Neural crest cell (in vitro differentiated cells): ENCODE measurements at regions not wholly inside any gene's neighbourhood (a gene's known extent, or its start where the extent isn't known, plus 50 kb on each side); places are given as distances from the start of the nearest gene placed in this dataset.

Experiments
- DNase-seq: peaks from one replicate; pipeline ENCODE4 v3.0.0; 2021; ENCODE audit warnings: low read depth, mixed read lengths, low spot score
- H3K27ac Mint-ChIP-seq: one replicate; pipeline ENCODE4 v1.8.0; 2021; ENCODE audit warnings: mild to moderate bottlenecking, mixed read lengths; ENCODE audit not compliant: unreplicated experiment
- H3K27me3 Mint-ChIP-seq: 2 replicates; pipeline ENCODE4 v1.8.0; 2021; ENCODE audit warnings: low read depth, mild to moderate bottlenecking, mixed read lengths
- H3K36me3 Mint-ChIP-seq: 2 replicates; pipeline ENCODE4 v1.8.0; 2021; ENCODE audit warnings: low read depth, mild to moderate bottlenecking, mixed read lengths
- H3K4me1 Mint-ChIP-seq: 2 replicates; pipeline ENCODE4 v1.8.0; 2021; ENCODE audit warnings: mixed read lengths
- H3K4me3 Mint-ChIP-seq: one replicate; pipeline ENCODE4 v1.8.0; 2021; ENCODE audit warnings: mild to moderate bottlenecking, mixed read lengths
- H3K9me3 Mint-ChIP-seq: 2 replicates; pipeline ENCODE4 v1.8.0; 2021; ENCODE audit warnings: mixed read lengths
- TF ChIP-seq, protein P1 (sequence below): fragments of 200-600 bp; sonication (generic); conservative IDR thresholded peaks from 2 replicates; pipeline ENCODE4 v1.5.0; 2021; ENCODE audit warnings: antibody characterized with exemption, mild to moderate bottlenecking

GRCh38 chr3:103167850-103168249 lies 733.0 kb downstream of the ZPLD1 start:
- peaks cover 2% of the 10 kb centered on the region for H3K9me3 Mint-ChIP-seq
- DNase-seq: no peak
- no peak overlapping the region for H3K27ac Mint-ChIP-seq
- TF ChIP-seq, protein P1, sequence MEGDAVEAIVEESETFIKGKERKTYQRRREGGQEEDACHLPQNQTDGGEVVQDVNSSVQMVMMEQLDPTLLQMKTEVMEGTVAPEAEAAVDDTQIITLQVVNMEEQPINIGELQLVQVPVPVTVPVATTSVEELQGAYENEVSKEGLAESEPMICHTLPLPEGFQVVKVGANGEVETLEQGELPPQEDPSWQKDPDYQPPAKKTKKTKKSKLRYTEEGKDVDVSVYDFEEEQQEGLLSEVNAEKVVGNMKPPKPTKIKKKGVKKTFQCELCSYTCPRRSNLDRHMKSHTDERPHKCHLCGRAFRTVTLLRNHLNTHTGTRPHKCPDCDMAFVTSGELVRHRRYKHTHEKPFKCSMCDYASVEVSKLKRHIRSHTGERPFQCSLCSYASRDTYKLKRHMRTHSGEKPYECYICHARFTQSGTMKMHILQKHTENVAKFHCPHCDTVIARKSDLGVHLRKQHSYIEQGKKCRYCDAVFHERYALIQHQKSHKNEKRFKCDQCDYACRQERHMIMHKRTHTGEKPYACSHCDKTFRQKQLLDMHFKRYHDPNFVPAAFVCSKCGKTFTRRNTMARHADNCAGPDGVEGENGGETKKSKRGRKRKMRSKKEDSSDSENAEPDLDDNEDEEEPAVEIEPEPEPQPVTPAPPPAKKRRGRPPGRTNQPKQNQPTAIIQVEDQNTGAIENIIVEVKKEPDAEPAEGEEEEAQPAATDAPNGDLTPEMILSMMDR: no peak
- H3K27me3 Mint-ChIP-seq: no peaks in the 10 kb centered on the region
- H3K36me3 Mint-ChIP-seq: no peaks in the 10 kb centered on the region
- H3K4me1 Mint-ChIP-seq: no peaks in the 10 kb centered on the region
- H3K4me3 Mint-ChIP-seq: no peak overlapping the region

DNA sequence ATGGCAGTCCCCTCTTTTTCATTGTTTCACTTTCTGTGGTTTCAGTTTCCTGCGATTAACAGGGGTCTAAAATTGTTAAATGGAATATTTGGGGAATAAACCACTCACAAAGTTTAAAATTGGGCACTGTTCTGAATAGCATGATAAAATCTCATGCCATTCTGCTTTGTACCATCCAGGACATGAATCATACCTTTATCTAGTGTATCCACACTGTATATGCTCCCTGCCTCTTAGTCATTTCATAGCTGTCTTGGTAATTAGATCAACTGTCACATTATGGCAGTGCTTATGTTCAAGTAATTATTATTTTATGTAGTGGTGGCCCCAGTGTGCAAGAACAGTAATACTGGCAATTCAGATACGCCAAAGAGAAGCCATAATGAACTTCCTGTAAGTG lies 734.5 kb downstream of the ZPLD1 start:
- H3K27me3 Mint-ChIP-seq: no peaks in the 10 kb centered on the region
- H3K9me3 Mint-ChIP-seq: peaks cover 2% of the 10 kb centered on the region
- no peaks in the 10 kb centered on the region for H3K4me1 Mint-ChIP-seq
- TF ChIP-seq, protein P1: no peak
- DNase-seq: no peak
- no peaks in the 10 kb centered on the region for H3K36me3 Mint-ChIP-seq
- no peak overlapping the region for H3K4me3 Mint-ChIP-seq
- H3K27ac Mint-ChIP-seq: no peak overlapping the region

GRCh38 chr3:103170651-103171050 lies 735.8 kb downstream of the ZPLD1 start:
- Mint-ChIP-seq H3K27ac (no peak overlapping the region), H3K27me3 (no peaks in the 10 kb centered on the region), H3K9me3 (peaks cover 4% of the 10 kb centered on the region), H3K36me3 (no peaks in the 10 kb centered on the region), H3K4me1 (no peaks in the 10 kb centered on the region), H3K4me3 (no peak overlapping the region)
- no peak for DNase-seq
- TF ChIP-seq, protein P1: no peak

DNA sequence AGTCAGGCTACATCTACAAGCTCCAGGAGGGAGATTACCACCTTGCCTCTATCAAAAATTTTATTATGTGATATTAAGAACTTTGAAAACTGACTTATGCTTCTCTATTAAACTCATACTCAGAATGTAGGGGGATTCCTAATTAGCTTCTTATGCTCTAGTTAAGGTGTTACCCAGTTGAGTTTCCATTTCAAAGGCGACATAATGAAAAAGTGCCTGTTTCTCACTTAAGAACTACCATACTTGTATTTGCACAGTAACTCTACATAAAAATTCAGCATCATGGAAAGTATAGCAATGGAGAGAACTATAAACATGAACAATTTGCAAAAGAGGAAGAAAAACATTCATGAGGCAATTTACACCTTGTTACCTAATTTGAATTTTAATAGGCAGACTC lies 739.1 kb downstream of the ZPLD1 start:
- Mint-ChIP-seq H3K4me1 (no peaks in the 10 kb centered on the region), H3K27me3 (no peaks in the 10 kb centered on the region)

GRCh38 chr3:103181160-103181559 lies 746.3 kb downstream of the ZPLD1 start:
- DNase-seq: no peak
- Mint-ChIP-seq H3K4me3 (no peak overlapping the region), H3K27ac (no peak overlapping the region), H3K36me3 (peaks cover 2% of the 10 kb centered on the region), H3K27me3 (no peaks in the 10 kb centered on the region), H3K4me1 (no peaks in the 10 kb centered on the region), H3K9me3 (peaks cover 7% of the 10 kb centered on the region)
- TF ChIP-seq, protein P1: no peak

More for the DNA sequence above, 739.1 kb downstream of the ZPLD1 start:
- H3K9me3 Mint-ChIP-seq: peaks cover 3% of the 10 kb centered on the region
- TF ChIP-seq, protein P1: no peak
- H3K27ac Mint-ChIP-seq: no peak overlapping the region
- no peak for DNase-seq
- no peaks in the 10 kb centered on the region for H3K36me3 Mint-ChIP-seq
- no peak overlapping the region for H3K4me3 Mint-ChIP-seq

DNA sequence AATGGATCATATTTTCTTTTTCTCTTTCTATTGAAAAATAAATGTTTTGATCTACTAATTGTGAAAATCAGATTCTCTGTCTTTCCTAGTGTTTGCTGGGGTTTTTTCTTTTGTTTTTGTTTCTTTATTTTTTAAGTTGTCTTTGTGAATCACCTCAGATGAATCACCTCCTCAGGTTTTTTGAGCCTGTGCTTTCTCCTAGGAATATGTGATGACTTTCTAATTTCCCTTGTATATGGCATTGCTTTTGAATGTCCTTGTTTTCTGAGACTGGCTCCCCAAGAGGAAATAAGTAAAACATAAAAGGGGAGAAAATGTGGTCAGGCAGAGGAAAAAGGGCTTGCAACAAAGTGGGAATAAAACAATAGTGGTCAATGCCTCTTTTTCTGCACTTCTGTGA lies 750.0 kb downstream of the ZPLD1 start:
- Mint-ChIP-seq H3K9me3 (peaks cover 7% of the 10 kb centered on the region), H3K27me3 (no peaks in the 10 kb centered on the region), H3K36me3 (peaks cover 2% of the 10 kb centered on the region), H3K27ac (no peak overlapping the region), H3K4me1 (no peaks in the 10 kb centered on the region), H3K4me3 (no peak overlapping the region)
- TF ChIP-seq, protein P1: no peak
- no peak for DNase-seq
